Myocyte (in vitro differentiated cells): ENCODE measurements at regions not wholly inside any gene's neighbourhood (a gene's known extent, or its start where the extent isn't known, plus 50 kb on each side); places are given as distances from the start of the nearest gene placed in this dataset.
"Not testable (repeated sequence)": the region's sequence is repeated elsewhere in the genome, so short reads cannot be mapped to it uniquely, and the experiment has no call there.

ENCODE experiments used
- DNase-seq: peaks from one replicate; pipeline ENCODE4 v3.0.0-alpha.2; 2012; ENCODE audit warnings: low read depth

- DNase-seq, result no peak
These were observed 651.8 kb upstream of the SGO1 start for GRCh38 chr3:20837676-20838302.

GRCh38 chr3:20836801-20837200 is 650.8 kb upstream of the SGO1 start:
- DNase-seq, result no peak

GRCh38 chr3:20832963-20833362 is 647.0 kb upstream of the SGO1 start:
- DNase-seq, result no peak

- no peak for DNase-seq
These were observed 636.2 kb upstream of the SGO1 start for GRCh38 chr3:20822251-20822650.

- DNase-seq, result not testable (repeated sequence)
These were observed 634.9 kb upstream of the SGO1 start for GRCh38 chr3:20820872-20821271.

- no peak for DNase-seq
These were observed 625.6 kb upstream of the SGO1 start for GRCh38 chr3:20811631-20812030.

- no peak for DNase-seq
These were observed 625.0 kb upstream of the SGO1 start for GRCh38 chr3:20811006-20811405.

- no peak for DNase-seq
These were observed 624.5 kb upstream of the SGO1 start for GRCh38 chr3:20810555-20810954.

- no peak for DNase-seq
These were observed 623.4 kb upstream of the SGO1 start for GRCh38 chr3:20809356-20809755.

- no peak for DNase-seq
These were observed 622.9 kb upstream of the SGO1 start for GRCh38 chr3:20808864-20809263.

- DNase-seq, result no peak
These were observed 612.7 kb upstream of the SGO1 start for GRCh38 chr3:20798666-20799065.

- DNase-seq, result no peak
These were observed 601.0 kb upstream of the SGO1 start for GRCh38 chr3:20787005-20787404.

GRCh38 chr3:20776692-20777091 is 590.7 kb upstream of the SGO1 start:
- DNase-seq, result no peak

- DNase-seq, result no peak
These were observed 590.3 kb upstream of the SGO1 start for GRCh38 chr3:20776286-20776685.

GRCh38 chr3:20773320-20773984 is 587.4 kb upstream of the SGO1 start:
- DNase-seq, result no peak

- DNase-seq, result no peak
These were observed 586.9 kb upstream of the SGO1 start for GRCh38 chr3:20772869-20773268.

- DNase-seq, result no peak
These were observed 583.4 kb upstream of the SGO1 start for GRCh38 chr3:20769430-20769829.

- no peak for DNase-seq
These were observed 575.0 kb upstream of the SGO1 start for GRCh38 chr3:20760981-20761380.

GRCh38 chr3:20752416-20752815 is 566.4 kb upstream of the SGO1 start:
- no peak for DNase-seq

- no peak for DNase-seq
These were observed 565.3 kb upstream of the SGO1 start for GRCh38 chr3:20751296-20751695.

- DNase-seq, result no peak
These were observed 561.7 kb upstream of the SGO1 start for GRCh38 chr3:20747741-20748140.

- DNase-seq, result no peak
These were observed 557.7 kb upstream of the SGO1 start for GRCh38 chr3:20743553-20744321.
